ENCODE measurements at regions not wholly inside any gene's neighbourhood (a gene's known extent, or its start where the extent isn't known, plus 50 kb on each side); places are given as distances from the start of the nearest gene placed in this dataset.

- TF ChIP-seq CTCF (IDR thresholded peaks at IDR 0.05) (no peak), EZH2phosphoT487 (IDR thresholded peaks at IDR 0.05) (no peak)
Measured at GRCh38 chr6:169141671-169142537, 111.7 kb downstream of the THBS2 start.
